Stimulated activated CD8-positive, alpha-beta memory T cell treated with anti-CD3 and anti-CD28 coated beads, Interleukin-15, amount 100 ng/mL, for 4 hours (primary cell): ENCODE measurements at regions not wholly inside any gene's neighbourhood (a gene's known extent, or its start where the extent isn't known, plus 50 kb on each side); places are given as distances from the start of the nearest gene placed in this dataset.
"Not testable (repeated sequence)": the region's sequence is repeated elsewhere in the genome, so short reads cannot be mapped to it uniquely, and the experiment has no call there.

Experiments
- DNase-seq, 2 donors: peaks; one replicate each; pipeline ENCODE4 v3.0.0-alpha.2; 2020; ENCODE audit warnings: low read depth in 2 of 2

DNA sequence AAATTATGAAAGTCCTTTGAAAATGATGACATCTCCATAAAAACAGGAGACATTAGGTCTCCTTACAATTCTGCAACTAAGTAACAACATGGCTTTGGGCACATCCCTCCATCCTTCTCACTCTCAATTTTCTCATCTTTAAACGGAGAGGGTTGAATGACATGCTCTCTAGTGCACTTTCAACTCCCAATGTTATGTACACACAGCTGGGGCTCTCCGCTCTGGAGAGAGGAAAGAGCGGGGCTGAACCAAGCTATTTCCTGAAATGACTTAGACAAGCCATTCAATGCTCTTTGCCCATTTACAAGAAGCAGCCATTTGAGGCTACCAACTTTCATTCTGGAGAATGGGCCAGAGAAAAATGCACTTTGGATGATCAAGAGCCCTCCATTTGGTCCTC is 144.2 kb upstream of the BNIP2 start:
- no peak for DNase-seq

DNA sequence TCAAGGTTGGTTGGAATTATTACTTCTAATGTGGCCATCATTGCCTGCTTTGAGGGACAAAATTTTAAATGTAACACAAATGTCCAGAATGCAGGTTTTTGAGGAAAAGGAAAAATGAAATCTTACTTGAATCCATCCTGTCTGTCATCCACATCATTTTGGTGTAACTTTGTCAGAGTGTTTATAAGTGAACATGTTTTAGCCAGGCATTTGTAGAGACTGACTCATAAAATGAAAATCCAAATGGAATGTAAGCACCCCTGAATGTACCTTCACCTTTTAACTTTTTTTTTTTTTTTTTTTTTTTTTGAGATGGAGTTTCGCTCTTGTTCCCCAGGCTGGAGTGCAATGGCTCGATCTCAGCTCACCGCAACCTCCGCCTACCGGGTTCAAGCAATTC is 141.8 kb upstream of the BNIP2 start:
- no peak for DNase-seq

DNA sequence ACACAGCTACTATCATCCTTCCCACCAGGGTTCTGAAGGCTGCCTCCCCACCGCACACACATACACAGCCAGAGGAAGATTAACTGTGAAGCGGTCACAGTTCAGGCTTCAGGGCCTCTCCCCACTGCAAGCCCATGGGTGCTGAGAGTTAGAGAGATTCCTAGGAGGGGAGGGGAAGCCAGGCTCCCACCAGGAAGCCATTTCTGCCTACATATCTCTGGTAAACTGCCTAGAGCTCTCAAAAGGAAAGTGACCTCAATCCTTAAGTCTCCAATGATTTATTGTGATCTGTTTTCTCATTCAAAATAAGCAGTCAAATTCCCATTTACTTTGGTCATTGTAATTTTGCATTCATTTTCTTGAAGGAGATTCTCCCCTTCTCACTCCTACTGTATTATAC is 141.0 kb upstream of the BNIP2 start:
- DNase-seq, result no peak

DNA sequence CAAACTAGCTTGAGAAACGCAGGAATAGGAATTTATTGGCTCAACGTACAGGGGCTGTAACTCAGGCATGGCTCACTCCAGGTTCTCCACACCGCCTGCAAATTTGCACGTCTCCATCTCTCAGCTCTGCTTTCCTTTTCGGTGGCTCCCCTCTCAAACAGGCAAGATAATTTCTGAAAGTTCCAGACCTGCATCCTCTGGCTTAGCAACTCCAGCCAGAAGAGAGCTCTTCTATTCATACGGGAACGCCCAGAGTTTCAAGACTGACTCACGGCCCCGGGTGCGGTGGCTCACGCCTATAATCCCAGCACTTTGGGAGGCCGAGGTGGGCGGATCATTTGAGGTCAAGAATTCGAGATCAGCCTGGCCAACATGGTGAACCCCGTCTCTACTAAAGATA is 139.7 kb upstream of the BNIP2 start:
- no peak for DNase-seq

DNA sequence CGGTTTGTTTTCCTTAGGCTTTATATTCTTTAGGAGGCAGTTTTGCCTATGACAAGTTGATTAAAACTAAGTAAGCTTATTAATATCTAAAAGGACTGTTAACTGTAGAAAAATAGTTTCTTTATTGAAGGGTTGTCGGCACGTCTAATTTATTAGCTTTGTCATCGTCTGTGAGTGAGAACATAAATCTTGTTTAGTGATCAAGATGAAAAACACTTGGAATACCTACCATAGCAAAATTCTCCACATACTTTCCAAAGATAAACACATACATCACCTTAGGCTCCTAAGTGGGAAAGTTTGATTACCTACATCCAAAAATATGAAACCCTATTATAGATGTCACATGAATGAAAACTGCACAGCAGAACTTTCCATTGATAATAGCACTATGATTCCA is 139.1 kb upstream of the BNIP2 start:
- no peak for DNase-seq

DNA sequence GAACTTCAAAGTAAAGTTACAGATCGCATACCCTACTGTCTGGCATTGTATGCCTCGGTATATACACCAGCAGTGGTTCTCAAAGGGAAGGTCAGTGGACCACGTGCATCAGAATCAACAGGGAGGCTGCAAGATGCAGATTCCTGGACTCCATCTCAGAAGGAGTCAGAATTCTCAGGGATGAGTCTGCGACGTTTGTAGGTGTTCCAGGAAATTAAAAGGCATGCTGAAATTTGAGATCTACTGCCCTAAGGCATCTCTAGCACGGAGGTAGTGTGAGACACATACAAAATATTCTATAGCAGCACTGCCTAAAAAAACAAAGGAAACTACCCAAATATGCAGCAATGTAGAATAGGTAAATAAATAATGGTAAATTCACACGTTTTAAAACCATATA is 136.8 kb upstream of the BNIP2 start:
- no peak for DNase-seq

DNA sequence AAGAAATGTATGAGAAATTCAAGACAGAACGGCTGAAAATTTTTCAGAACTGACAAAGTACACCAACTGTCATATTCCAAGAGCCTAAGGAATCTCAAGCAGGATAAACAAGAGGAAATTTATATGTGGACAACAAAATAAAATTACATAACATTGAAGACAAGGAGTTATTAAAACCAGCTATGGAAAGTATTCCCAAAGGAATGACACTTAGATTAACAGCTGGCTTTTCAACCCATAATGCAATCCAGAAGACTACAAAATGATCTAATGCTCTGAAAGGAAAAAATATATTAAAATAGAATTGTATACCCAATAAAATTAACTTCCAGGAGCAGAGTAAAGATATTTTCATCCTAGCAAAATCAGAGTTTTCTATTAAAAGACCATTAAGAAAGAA is 132.2 kb upstream of the BNIP2 start:
- DNase-seq, result no peak

DNA sequence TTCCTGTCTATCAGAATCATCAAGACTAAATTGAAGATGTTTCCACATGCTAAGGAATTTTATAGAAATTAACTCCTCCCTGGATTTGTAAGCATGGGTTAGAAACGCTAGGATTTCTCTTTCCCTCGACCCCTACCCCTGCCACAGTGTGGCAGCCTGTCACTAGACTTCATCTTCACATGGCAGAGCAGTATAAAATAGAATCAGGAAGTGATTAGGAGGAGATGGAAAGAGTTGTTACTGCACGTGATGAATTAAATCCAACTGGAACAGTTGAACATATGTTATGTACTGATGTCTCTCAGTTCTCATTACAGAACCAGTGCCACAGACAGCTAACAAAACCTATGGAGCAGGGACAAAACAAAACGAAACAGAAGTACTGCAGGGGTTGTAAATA is 130.0 kb upstream of the BNIP2 start:
- DNase-seq, result no peak

DNA sequence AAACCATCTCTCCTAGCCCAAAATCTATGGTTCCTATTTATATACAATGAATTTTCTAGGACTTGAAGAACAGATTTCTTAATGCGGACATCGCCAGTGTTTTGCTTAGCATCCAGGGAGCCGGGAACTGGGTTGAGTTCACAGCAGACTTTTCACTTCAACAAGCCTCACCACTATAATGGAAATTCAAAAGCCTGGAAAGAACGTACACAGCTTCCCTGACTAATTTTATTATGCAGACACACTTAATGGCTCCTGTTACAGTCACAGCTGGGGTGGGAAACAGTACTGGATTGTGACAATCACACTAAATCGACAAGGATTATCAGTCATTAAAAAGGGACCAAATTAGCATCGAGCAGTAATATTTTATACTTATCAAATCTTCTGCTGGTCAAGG is 129.2 kb upstream of the BNIP2 start:
- no peak for DNase-seq

DNA sequence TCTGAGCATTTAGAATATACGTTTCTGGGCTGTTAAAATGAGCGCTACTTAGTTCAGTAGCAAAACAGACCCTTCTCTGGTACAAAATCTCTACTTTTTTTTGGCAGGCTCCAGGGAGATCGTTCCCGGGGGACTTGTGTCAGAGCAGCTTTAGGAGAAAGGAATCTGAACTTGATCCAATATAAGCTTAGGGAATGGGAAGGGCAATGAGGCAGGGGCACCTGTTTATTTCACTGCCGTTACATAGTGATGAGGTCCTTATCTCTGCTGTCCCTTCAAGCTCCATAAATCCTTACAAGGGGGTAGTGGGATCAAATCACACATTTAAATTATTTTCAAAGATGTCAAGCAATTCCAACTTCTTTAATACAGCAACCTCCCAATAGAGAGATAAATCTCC is 128.7 kb upstream of the BNIP2 start:
- no peak for DNase-seq

DNA sequence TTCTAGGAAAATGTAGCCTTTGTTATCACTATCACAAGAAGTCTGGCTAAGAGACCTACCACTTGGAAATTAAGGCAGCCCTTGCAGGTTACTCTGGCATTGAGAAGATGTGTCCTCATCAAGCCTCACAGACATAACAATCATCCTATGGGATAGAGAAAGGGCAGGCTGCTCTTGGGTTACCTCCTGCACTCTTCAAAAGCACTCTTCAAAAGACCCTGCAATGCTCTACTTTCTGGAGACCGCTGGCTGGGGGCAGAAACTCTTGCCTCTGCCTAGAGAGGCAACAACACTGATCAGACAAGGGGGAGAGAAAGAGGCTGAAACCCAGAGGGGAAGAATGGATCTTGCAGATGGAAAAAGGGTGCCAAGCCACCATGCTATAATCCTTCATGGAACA is 127.9 kb upstream of the BNIP2 start:
- DNase-seq, result no peak

DNA sequence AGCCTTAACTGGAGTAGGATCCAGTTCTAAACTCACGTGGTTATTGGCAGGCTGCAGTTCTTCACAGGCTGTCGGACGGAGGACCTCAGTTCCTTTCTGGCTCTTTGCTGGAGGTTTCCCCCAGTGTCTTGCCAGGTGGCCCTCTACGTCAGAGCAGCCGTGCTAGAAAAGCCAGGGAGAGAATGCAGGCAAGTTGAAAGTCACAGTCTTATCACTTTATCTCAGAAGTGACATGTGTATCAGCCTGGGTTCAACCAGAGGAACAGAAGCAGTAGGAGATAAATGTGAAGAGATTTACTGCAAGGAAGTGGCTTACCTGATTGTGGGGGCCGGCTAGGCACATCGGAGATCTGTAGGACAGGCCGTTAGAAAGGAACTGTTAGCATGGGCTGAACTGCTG is 125.3 kb upstream of the BNIP2 start:
- DNase-seq, result no peak

DNA sequence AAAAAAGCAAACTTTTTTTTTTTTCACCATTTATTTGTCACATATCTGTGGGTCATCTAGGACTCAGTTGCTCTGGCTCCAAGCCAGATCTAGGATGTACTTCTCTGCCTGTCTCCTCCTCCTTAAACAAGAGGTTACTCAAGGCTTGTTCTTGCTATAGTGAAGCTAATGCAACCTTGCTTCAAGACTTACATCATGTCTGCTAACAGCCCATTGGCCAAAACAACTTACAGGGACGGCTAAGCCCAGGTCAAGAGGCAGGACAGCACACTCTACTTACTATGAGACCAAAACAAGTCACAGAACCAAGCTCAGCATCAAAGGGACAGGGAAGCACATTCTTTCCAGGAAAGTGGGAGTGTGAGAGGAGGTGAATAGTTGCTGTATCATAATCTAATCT is 123.8 kb upstream of the BNIP2 start:
- no peak for DNase-seq

DNA sequence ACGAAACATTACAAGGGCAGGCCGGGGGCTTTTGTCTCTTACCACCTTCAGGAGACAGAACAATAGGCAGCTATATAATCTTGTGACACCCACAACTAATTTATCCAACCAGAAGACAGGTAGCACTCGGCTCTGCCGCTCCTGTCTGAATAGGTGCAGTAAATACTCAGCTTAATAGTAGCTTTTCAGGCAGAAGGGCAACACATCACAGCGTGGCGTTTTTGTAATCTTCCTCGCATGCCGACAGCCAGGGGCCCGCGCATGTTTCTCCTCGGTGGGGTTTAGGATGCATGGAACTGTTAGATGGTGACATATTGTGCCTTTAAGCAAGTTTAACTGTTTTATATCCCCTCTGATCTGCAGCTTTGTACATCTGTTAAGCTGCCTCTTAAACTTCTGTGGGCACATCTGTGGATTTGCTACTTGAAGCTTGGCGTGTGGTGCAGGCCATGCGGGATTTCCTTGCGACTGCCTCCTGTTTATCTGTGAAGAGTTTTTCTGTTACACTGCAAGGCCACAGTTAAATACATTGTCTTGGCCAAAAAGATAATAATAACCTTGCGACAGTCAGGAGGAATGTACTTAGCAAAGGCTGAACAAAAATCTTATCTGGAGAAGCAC is 123.2 kb upstream of the BNIP2 start:
- DNase-seq, result no peak

DNA sequence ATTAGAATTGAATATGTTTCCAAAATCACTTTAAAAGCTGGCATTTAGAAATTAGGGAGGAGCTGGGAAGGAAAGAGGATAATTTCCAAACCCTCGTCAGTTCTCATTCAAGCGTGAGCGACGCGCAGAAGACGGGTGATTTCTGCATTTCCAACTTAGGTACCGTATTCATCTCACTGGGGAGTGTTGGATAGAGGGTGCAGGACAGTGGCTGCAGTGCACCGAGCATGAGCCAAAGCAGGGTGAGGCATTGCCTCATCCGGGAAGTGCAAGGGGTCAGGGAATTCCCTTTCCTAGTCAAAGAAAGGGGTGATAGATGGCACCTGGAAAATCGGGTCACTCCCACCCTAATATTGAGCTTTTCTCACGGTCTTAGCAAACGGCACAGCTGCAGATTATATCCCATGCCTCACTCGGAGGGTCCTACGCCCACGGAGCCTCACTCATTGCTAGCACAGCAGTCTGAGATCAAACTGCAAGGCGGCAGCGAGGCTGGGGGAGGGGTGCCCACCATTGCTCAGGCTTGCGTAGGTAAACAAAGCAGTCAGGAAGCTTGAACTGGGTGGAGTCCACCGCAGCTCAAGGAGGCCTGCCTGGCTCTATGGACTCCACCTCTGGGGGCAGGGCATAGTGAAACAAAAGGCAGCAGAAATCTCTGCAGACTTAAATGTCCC is 114.3 kb upstream of the BNIP2 start:
- peak; percentile 19 to 53 for DNase-seq

DNA sequence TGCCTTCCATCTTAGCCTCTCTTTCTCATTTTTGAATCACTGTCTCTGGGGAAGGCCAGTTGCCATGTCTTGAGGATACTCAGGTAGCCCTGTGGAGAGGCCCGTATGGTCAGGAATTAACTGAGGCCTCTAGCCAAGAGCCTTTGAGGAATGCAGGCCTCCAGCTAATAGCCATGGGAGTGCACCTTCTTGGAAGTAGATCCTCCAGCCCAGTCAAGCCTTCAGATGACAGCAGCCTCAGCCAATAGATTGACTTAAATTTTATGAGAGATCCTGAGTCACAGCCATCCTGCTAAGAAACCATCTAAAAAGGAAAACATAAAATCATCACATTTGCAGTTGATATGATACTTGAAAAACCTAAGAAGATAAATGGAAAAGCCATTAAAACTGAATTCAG is 112.5 kb upstream of the BNIP2 start:
- DNase-seq, result no peak

DNA sequence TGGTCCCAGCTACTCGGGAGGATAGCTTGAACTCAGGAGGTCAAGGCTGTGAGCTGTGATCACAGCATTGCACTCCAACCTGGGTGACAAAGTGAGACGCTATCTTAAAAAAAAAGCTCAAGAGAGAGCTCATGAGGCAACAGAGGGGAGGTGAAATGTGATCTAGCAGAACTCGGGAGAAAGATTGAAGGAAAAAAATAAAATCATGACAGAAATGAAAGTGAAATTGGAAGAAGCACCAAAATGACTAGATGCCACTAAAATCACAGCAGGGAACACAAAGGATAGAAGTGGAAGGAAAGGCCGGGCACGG is 109.4 kb upstream of the BNIP2 start:
- no peak for DNase-seq

DNA sequence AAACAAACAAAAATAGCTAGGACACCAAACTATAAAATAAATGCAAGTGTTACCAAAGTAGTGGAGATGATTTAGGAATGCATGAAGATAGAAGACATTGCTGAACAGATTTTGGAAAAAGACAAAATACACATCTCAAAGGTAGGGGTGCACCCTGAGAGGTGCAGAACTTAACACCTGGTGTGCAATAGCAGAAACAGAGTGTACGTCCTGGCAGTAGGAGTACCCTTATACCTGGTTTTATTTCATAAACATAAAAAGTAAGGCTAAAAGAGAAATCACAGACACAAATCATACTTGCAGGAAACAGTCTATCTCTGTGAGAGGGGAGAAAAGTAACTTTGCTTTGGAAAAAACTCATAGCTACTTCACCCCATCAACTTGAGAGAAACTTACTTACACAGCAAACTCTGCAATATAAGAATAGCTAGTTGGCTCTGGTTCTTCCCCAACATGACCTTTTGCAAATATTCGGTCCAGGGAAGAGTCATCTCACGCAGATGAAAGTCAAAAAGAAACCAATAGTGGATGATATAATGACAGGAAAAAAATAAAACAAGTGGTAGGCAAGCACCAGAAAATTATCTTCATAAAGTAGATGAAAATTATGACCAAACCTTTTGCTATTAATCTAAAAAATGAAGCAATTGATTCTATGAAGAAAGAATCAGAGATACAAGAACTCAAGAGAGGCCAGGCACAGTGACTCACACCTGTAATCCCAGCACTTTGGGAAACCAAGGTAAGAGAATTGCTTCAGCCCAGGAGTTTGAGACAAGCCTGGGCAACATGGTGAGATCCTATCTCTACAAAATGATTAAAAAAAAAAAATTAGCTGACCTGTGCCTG is 108.9 kb upstream of the BNIP2 start:
- no peak for DNase-seq

DNA sequence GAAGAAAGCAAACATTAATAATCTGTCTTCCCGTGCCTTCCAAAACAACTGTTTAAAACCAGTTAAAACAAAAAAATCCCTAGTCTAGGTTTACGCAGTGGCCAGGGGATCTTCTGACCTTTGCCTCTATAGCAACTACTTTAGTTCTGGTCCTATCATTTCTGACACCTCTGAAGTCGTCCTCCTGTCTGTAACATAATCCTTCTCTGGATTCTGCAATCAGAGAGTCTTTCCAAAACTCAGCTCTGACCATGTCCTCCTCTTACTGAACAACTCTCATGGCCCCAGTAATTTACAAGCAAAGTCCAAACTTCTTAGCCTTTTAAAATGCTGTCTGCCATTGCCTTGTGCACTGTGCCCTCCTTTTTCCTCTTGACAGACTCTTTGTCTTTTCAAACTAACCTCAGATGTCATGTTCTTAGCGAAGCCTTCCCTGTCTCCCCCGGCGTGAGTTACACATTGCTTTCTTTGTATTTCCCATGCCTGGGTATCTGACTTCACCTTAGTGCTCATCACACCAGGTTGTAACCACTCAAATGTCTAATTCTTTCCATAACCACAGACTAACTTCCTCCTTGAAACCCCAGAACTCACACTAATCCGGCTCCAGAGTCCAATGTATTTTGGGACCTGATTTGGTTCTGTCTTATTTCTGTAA is 105.2 kb upstream of the BNIP2 start:
- no peak for DNase-seq

DNA sequence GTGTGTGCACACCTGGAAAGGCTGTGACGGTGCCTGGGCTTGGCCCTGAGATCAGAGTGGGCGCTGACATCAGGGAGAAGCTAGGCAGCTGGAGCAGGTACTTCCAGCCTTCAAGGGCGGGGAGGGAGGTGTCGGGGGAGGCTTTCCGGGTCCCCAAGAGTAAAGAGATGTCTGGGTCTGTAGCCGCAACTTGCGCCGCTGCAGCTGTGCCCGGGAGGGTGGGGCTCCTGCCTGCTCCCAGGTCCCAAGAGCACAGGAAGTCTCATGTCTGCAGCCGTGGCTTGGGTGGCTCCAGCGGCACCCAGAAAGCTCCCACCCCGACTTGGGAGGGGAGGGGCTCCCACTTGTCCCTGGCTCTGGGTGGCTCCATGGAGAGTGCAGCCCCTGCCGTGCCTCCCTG is 103.2 kb upstream of the BNIP2 start:
- no peak for DNase-seq

DNA sequence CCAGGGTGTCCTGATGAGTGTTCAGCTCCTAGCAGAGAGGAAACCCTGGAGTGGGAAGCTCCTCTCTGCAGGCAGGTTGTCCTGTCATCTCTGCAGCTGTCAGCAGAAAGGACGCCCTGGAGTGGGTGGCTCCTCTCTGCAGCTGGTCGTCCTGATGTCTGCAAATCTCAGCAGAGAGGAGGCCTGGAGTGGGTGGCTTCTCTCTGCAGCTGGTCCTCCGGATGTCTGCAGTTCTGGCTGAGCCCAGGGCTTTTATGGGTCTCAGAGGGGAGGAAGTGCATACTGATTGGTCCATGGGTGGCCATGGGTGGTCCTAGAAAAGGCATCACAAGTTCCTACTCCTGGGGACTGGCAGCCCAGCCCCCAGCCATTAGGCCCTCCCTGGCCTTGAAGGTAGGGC is 102.6 kb upstream of the BNIP2 start:
- no peak for DNase-seq

DNA sequence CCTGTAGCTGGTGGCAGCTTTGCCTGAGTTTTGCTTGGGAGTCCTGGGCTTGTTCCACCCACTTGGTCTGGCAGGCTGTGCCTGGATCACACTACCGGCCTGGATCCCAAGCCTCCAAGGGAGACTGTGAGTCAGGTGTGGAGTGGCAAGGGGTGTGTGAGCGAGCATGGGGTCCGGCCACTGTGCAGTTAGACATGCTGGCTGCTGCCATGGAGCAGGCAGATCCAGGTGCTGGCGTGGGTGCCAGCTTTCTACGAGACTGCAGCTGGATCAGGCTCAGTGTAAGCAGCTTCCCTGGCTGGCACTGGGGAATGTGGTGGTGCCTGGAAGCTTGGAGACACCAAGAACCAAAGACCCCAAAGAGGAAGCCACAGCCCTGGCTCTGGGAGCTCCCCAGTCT is 102.0 kb upstream of the BNIP2 start:
- DNase-seq, result no peak

DNA sequence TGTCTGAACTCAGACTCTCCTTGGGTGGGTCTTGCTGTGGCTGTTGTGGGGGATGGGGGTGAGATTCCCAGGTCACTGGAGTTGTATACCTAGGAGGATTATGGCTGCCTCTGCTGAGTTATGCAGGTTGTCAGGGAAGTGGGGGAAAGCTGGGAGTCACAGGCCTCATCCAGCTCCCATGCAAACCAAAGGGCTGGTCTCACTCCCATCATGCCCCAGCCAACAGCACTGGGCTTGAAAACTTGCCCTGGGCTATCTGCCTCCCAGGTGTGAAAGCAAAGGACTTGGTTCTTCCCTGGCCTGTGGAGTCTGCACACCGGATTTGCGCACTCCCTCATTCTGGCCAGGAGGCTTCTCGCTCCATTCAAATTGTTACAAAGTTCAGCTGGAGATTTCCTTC is 97.3 kb upstream of the BNIP2 start:
- DNase-seq, result not testable (repeated sequence)
